ENCODE measurements at regions not wholly inside any gene's neighbourhood (a gene's known extent, or its start where the extent isn't known, plus 50 kb on each side); places are given as distances from the start of the nearest gene placed in this dataset.

- TF ChIP-seq EP300 (IDR thresholded peaks at IDR 0.05; ENCODE audit: borderline replicate concordance) (no peak), MAX (IDR thresholded peaks at IDR 0.05) (no peak), FOXM1 (IDR thresholded peaks at IDR 0.05; ENCODE audit: borderline replicate concordance, low read depth) (no peak), CREB1 (IDR thresholded peaks at IDR 0.05; ENCODE audit: low read depth) (no peak), RAD21 (IDR thresholded peaks at IDR 0.05; ENCODE audit: low read depth) (no peak), TAF1 (IDR thresholded peaks at IDR 0.05; ENCODE audit: low read depth) (no peak), REST (IDR thresholded peaks at IDR 0.05; ENCODE audit: low read depth) (no peak), ZBTB7A (IDR thresholded peaks at IDR 0.05; ENCODE audit: low read depth) (no peak), NFIC (IDR thresholded peaks at IDR 0.05) (no peak), USF1 (IDR thresholded peaks at IDR 0.05) (no peak)
These were observed 232.2 kb downstream of the SETD4 start for GRCh38 chr21:35828161-35828560.

Measured in Ishikawa (cell line).